T-helper 22 cell (primary cell): ENCODE measurements at regions not wholly inside any gene's neighbourhood (a gene's known extent, or its start where the extent isn't known, plus 50 kb on each side); places are given as distances from the start of the nearest gene placed in this dataset.
"Not testable (repeated sequence)": the region's sequence is repeated elsewhere in the genome, so short reads cannot be mapped to it uniquely, and the experiment has no call there.

ENCODE experiments used
- DNase-seq: peaks from one replicate; pipeline ENCODE4 v3.0.0-alpha.2; 2020; ENCODE audit warnings: low read depth

DNA sequence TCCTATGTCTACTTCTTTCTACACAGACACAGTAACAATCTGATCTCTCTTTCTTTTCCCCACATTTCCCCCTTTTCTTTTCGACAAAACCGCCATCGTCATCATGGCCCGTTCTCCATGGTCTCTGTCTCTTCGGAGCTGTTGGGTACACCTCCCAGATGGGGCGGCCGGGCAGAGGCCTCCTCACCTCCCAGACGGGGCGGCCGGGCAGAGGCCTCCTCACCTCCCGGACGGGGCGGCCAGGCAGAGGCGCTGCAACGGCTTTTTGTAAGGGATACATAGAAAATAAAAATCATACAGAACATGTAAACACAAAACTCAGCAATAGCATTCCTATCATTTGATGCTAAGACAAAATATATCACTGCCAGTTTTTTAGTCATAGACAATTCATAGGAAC is 57.2 kb upstream of the USP25 start:
- DNase-seq = not testable (repeated sequence)

DNA sequence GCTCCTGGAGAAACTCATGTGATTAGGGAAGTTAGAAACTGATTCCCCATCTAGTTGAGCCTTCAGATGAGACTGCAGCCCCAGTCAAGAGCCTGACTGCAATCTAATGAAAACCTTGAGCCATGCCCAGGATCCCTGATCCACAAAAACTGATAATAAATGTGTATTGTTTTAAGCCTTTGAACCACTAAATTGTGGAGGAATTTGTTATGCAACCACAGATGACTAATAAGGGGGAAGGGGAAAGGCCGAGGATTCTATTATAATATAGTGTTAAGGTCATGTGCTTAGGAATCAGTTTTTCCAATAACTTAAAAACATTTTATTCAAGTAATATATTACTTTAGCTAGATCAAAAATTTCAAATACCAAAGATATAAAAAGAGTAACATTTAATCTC is 52.8 kb upstream of the USP25 start:
- DNase-seq = no peak

DNA sequence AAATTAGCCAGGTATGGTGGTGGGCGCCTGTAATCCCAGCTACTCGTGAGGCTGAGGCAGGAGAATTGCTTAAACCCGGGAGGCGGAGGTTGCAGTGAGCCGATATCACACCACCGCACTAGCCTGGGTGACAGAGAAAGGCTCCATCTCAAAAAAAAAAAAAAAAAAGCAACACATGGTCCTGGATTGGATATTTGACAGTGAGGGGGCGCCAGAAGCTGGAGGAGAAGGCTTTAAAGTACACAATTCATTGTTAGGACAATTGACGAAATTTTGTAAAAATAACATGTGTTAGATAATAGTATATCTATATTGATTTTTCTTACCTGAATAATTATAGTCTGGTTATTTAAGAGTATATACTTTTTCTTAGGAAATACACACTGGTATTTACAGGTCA is 50.2 kb upstream of the USP25 start:
- DNase-seq = no peak
